GM19240 (cell line): ENCODE measurements at regions not wholly inside any gene's neighbourhood (a gene's known extent, or its start where the extent isn't known, plus 50 kb on each side); places are given as distances from the start of the nearest gene placed in this dataset.

Experiments
- DNase-seq: peaks from one replicate; pipeline ENCODE4 v3.0.0; 2011; ENCODE audit warnings: low spot score; ENCODE audit not compliant: insufficient read length

GRCh38 chr20:51886341-51886740 is 84.0 kb upstream of the SALL4 start:
- DNase-seq: no peak

GRCh38 chr20:51884561-51884960 is 82.2 kb upstream of the SALL4 start:
- DNase-seq: no peak

GRCh38 chr20:51880188-51880587 is 77.9 kb upstream of the SALL4 start:
- DNase-seq: no peak

- DNase-seq: no peak
Observed at GRCh38 chr20:51876313-51876940, 74.1 kb upstream of the SALL4 start.

- DNase-seq: no peak
Observed at GRCh38 chr20:51873652-51874051, 71.3 kb upstream of the SALL4 start.

GRCh38 chr20:51871943-51872342 is 69.6 kb upstream of the SALL4 start:
- no peak for DNase-seq

- DNase-seq: no peak
Observed at GRCh38 chr20:51869002-51869401, 66.7 kb upstream of the SALL4 start.

- DNase-seq: no peak
Observed at GRCh38 chr20:51867251-51867650, 64.9 kb upstream of the SALL4 start.

- no peak for DNase-seq
Observed at GRCh38 chr20:51864967-51865366, 62.6 kb upstream of the SALL4 start.

- DNase-seq: no peak
Observed at GRCh38 chr20:51862796-51863195, 60.5 kb upstream of the SALL4 start.

- DNase-seq: no peak
Observed at GRCh38 chr20:51861726-51862466, 59.6 kb upstream of the SALL4 start.

GRCh38 chr20:51860111-51860882 is 58.0 kb upstream of the SALL4 start:
- no peak for DNase-seq

- DNase-seq: no peak
Observed at GRCh38 chr20:51856432-51856831, 54.1 kb upstream of the SALL4 start.

GRCh38 chr20:51854921-51855320 is 52.6 kb upstream of the SALL4 start:
- DNase-seq: no peak
